M059J (cell line): ENCODE measurements at regions not wholly inside any gene's neighbourhood (a gene's known extent, or its start where the extent isn't known, plus 50 kb on each side); places are given as distances from the start of the nearest gene placed in this dataset.

Source experiments
- DNase-seq: peaks from one replicate; pipeline ENCODE4 v3.0.0-alpha.2; 2012; ENCODE audit warnings: low read depth

DNA sequence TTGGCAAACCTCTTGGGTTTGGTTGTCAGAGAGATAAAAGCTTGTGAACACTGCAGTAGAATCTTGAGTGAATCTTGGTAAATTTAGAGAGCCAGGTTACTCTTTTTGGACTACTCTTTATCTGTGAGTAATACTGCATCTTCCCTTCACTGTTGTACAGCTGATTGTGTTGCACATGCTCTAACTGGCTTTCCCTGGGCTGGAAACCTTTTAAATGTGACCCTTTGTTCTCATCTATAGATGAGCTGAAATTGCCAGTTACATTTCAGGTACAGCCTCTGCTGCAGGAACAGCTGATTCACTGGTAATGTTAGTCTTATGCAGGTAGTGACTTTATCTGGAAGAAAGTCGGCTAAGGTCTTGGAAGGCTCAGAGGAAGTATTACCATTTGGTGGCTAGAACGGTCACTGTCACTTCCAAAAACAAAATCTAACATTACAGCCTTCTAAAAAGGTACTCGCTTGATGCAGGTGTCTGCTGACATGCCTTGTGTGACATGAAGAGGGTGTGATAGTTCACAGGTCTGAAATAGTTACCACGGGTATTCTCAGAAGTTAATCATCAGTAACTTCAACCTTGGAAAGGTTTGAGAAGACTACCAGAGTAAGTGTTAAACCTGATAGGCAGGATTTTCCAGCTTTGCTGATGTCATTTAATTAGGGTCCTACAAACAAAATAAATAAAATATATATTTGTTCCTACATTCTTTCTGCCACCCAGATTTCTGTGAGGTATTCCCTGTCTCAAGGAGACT is 851.1 kb downstream of the SLC4A3 start:
- no peak for DNase-seq

DNA sequence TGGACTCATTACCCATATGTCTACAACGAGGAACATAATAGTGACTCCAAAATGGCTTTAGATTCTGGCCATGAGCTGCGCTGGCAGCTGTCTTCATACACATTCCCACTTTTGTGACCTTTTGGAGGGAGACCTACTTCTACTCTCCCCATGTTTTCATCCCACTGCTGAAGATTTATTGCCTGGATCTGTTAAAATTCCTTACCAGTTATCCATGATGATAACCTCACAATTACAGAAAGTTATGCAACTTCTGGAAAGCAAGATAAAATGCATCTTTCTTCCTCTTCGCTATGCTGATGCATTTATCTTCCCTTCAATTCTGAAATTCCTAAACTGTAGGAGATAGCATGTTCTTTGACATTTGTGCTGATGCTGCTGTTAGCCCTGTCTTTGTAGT is 855.3 kb downstream of the SLC4A3 start:
- no peak for DNase-seq

GRCh38 chr2:220489121-220489520 is 861.7 kb downstream of the SLC4A3 start:
- no peak for DNase-seq

- no peak for DNase-seq
Measured at GRCh38 chr2:220491670-220492069, 864.2 kb downstream of the SLC4A3 start.

- DNase-seq, result no peak
Measured at GRCh38 chr2:220493871-220494525, 866.6 kb downstream of the SLC4A3 start.

- DNase-seq, result no peak
Measured at GRCh38 chr2:220496513-220496912, 869.1 kb downstream of the SLC4A3 start.

DNA sequence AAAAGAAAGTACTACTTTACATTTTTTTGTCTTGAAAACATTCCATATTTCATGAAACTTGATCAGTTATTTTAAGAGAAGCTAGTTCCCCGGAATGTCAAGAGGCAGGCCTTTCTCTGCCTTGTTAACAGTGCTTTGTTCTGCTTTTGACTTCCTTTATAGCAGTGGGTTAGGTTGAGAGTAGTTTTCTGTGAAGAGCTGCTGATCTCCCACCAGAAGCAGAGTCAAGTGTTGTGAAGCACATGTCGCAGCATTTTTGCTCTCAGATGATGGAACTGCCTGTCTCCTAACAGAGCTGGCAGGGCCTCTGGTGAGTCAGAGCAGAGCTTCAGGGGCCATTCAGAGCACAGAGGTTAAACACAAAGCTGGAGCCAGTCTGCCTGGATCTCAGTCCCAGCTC is 871.8 kb downstream of the SLC4A3 start:
- peak; percentile 84 for DNase-seq

DNA sequence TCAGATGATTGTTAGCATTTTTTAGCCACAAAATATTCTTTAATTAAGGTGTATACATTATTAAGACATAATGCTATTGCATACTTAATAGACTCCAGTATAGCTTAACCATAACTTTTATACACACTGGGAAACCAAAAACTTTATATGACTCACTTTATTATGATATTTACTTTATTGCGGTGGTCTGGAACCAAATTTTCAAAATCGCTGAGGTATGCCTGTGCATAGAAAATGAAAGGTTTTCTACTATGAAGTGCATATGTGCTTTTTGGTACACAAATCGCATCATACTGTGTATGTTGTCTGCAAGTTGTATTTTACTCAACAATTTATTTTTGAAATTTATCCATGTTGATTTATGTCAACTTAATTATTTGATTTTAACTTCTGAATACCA is 875.1 kb downstream of the SLC4A3 start:
- no peak for DNase-seq

DNA sequence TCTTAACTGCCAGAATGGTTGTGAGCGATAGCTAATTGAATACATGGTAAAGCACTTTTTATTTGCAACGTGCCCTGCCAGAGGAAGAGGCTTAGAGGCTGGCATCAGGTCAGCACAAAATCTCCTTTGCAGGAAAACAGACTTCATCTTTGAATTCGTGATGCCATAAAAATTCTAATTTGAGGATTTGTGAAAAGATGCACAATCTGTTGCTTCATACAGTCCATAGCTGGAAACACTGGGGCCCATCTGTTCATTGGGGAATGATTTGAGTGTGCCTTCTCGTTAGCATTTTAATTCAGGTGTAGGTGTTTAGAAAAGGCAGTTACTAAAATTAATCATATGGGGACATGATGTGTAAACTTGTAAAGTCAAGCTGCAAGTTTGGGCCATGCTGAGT is 876.0 kb downstream of the SLC4A3 start:
- no peak for DNase-seq

- DNase-seq, result peak; percentile 77
Measured at GRCh38 chr2:220504938-220505503, 877.6 kb downstream of the SLC4A3 start.

GRCh38 chr2:220506466-220506865 is 879.0 kb downstream of the SLC4A3 start:
- DNase-seq, result no peak

DNA sequence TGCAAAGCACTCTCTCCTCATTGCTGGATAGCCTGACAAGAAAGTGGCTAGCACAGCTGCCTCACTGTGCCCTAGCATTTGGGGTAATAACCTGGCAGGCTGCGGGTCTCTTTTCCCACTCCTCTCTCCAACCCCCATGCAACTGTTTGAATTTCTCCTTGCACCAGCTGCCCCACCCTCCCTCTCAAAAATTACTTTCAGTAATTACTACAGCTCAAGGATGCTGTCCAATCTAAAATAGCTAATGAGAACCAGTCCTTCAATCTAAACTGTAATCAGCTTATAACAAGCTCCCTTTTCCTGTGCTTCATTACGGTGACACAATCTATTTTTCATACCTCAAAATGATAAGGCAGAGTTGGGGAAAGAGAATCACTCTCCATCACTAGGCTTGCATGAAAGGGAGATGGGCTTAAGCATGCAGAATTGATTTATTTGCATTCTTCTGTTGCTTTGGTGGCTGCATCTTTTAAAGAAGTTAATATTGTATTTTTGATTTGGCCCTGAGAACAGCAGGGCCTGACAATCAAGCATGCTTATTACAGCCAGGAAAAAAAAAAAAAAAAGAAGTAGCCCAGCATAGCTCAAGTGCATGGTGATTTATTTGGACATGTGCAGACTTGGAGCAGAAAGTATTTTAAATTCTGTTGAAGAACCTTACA is 881.8 kb downstream of the SLC4A3 start:
- DNase-seq, result no peak

GRCh38 chr2:220509966-220510365 is 882.5 kb downstream of the SLC4A3 start:
- DNase-seq, result peak; percentile 15

- DNase-seq, result no peak
Measured at GRCh38 chr2:220510668-220511067, 883.2 kb downstream of the SLC4A3 start.

DNA sequence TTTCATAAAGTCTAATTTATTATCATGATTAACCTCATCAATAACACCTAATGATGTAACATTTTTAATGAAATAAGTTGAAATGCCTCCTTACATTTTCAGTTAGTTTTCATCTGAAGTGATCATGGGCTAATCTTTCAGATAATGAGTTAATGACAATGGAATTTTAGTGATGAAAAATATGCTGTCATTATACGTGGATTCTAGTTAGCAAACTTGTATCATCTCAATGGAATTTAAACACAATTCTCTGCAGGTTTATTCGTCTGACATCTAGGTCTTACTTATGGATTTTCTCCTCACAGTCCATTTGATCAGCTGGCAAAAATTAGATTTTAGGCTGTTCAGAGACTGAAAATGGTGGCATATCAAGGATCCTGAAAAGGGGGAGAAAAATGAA is 885.0 kb downstream of the SLC4A3 start:
- DNase-seq, result peak; percentile 68

GRCh38 chr2:220513573-220514288 is 886.3 kb downstream of the SLC4A3 start:
- peak; percentile 67 for DNase-seq

GRCh38 chr2:220521551-220521950 is 894.1 kb downstream of the SLC4A3 start:
- no peak for DNase-seq

DNA sequence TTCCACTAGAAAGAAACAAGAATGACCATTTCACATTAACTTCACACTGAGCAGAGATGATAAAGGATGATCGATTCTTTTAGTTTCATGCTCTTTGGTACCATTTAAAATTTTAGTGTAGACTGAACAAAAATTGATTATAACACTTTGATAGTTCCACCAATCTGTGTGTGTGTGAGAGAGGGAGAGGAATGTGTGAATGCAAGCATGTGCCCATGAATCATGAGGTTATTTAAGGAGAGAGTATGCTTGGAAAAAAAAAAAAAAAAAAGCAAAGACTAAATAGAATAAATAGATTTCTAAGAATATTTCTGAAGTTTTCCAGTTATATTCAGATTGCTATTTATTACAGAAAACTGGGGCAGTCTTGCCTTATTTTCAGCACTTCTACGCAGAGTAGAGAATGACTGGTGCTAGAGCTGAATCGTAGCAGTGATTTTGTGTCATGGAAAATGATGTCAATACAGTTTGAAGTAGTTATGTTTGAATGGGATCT is 900.8 kb downstream of the SLC4A3 start:
- DNase-seq, result peak; percentile 23

- peak; percentile 22 for DNase-seq
Measured at GRCh38 chr2:220531216-220531615, 903.8 kb downstream of the SLC4A3 start.

- DNase-seq, result peak; percentile 94
Measured at GRCh38 chr2:220533485-220533884, 906.1 kb downstream of the SLC4A3 start.

DNA sequence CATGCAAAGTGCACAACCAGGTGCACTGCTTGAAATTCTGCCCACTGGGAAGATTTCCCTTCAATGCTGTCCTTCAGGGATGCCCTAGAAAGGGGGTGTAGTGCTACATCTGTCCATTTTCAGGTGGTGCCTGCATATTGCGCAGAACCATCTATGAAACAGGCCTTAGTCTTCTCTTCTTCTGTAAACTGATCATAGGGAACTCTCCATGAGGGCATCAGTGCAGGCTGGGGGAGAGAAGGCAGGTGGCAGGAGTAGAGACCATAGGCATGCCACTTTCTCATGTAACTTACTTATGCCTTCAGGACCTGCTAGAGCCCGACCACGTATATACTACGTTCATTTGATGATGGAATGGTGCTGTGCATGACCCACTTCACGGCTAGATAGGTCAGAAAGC is 912.1 kb downstream of the SLC4A3 start:
- no peak for DNase-seq

- DNase-seq, result no peak
Measured at GRCh38 chr2:220544049-220544448, 916.6 kb downstream of the SLC4A3 start.
